ENCODE measurements at regions not wholly inside any gene's neighbourhood (a gene's known extent, or its start where the extent isn't known, plus 50 kb on each side); places are given as distances from the start of the nearest gene placed in this dataset.
A peak's percentile ranks its signal among the peaks of the same experiment; 100 is the strongest.
"Not testable (repeated sequence)": the region's sequence is repeated elsewhere in the genome, so short reads cannot be mapped to it uniquely, and the experiment has no call there.

DNA sequence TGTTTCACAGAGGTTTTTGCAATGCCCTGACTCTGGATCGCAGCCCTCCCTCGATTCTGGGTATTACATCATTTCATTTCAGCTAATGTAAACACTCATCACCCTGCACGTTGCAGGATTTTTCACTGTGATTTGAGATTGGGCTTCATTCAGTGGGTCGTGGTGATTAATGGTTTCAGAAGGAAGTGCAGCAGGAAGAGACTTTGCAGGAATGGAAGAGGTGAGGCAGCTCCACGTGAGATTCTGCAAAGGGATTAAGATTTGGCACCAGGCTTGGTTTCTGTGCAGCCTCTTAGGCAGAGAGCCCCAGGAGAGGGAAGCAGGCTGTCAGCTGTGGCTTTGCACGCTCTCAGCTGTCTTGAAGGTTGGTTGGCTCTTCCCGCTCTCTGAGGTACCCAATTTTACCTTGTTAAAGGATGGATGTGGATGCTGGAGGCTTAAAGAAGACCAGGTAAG is 95.2 kb downstream of the PLCE1 start:
- no peak for DNase-seq (ENCODE audit: low read depth)

DNA sequence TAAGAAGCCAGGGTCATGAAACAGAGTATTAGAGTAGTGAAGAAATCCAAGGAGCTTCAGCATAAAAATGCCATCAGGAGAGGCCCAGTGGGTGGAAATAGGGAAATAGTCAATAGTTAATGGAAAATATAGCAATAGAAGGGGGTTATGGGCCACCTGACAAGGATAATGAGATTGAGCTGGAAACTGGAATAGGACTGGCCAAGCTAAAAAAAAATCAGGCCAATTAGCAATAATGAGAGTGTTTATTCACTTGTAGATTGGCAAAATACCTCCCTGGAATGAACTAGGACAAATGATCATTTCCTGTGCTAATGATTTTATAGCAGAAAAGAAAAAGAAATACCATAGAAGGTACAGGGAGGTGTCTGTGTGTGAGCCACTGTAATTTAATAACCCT is 97.9 kb downstream of the PLCE1 start:
- DNase-seq (ENCODE audit: low read depth), result no peak

DNA sequence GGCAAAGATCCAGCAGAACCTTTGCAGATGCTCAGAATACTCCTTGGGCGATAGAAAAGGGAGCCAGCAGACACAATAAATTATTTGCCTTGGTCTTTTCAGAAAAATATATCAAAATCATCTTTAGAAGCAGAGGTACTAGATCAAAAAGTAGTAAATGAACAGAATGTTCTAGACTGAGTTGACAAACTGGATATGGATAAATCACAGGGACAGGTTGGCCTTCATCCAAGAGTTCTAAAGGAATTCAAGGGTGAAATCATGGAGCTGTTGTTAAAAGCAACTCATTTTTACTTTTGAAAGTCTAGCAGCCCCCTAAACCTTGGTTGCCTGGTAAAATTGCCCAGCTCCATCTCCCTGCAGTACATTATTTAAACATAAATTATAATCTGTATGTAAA is 99.1 kb downstream of the PLCE1 start:
- no peak for DNase-seq (ENCODE audit: low read depth)

DNA sequence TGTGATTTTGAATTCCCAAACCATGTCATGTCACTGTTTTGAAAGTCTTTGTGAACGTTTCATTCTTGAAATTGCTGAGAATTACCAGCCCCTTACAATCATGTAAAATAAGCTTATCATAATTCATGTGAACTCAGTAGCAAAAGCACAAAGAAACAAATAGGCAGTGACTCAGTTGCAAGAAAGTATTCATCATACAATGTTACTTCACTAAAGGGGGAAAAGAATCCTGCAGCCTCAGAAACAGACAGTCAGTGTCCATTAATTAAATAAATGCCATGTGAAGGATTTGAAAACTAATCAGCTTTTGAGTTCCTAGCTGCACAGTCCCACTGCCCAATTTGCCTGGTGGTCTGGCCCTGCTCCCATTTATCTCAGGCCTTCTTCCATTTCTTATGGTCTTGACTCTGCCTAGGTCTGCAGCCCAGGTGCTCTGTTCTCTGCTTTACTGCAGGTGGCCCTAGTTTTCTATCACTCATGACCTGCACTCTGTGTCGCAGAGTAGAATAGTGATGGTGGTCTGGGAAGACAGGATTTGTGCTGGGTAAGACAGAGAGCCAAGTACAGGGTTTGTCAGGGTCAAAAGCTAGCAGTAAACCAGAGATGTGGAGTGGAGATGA is 99.7 kb downstream of the PLCE1 start:
- DNase-seq (ENCODE audit: low read depth), result no peak

DNA sequence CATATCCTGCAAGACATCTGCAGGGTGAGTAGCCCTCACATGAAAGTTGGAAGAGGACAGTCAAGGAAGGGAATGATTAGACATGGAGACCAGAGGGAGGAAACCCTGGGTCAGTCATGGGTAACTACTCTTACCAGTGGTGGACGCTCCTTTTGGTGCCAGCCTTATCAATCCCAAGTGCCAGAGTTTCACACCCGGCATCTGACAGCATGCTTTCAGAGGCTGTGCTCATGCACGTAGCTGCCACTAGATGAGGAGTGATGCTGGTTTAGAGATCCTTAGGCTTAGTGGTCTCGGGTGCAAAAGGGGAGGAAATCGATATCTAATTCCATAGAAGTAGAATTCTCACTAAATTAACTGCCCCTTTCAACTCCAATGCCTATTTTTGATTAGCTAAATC is 100.8 kb downstream of the PLCE1 start:
- no peak for DNase-seq (ENCODE audit: low read depth)

- DNase-seq (ENCODE audit: low read depth), result no peak
Measured at GRCh38 chr10:94097656-94098055, 103.9 kb downstream of the PLCE1 start.

DNA sequence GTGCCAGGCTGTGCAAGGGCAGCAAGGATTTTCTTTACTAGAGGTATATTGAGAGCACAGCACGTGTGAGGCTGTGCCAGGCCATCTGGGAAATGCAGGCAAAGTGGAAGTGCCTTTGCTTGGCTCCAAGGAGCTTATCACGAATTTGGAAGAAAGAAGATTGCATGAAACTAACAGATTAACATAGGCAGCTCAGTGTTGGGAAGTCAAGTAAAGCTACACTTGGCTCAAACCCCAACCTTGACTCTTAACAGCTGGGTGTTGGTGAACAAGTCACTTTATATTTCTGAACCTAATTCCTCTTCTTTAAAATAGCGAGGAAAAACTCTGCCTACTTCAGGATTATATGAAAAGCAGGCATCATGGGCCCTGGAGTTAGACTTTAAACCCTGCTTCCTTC is 105.2 kb downstream of the PLCE1 start:
- DNase-seq (ENCODE audit: low read depth), result no peak

- DNase-seq (ENCODE audit: low read depth), result no peak
Measured at GRCh38 chr10:94101894-94102293, 108.2 kb downstream of the PLCE1 start.

DNA sequence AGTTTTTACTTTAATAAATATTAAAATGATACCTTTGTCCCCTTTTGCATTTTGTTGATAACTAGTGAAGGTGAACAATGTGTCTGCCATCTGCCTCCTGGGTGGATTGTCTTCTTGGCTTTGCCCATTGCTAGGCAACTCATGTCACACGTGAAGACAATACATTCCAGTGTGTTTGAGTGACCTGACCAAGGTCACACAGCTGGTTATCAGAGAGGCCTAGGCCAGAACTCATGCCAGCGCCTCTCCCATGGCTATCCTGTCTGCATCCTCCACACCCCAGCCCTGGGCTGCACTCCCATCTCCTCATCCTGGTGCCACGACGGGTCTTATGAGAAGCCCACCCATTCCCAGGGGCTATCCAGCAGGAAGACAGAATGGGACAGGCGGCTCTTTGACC is 108.7 kb downstream of the PLCE1 start:
- DNase-seq (ENCODE audit: low read depth), result no peak

DNA sequence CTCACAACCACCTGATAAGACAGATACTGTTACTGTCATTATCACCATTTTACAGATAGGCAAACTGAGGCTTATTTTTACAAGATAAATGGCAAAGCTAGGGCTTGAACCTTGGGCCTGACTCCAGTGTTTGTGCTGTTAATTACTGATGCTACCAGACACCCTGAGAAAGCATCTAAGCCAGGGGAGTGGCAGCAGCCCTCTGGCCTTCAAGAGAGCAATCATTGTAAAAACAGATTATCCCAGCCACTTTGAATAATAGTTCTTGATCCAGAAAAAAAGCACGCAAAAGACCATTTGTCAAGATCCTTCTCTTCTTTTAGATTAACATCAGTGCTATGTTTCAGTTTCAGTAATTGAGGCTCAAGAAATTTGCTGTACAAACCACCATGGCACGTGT is 109.5 kb downstream of the PLCE1 start:
- no peak for DNase-seq (ENCODE audit: low read depth)

DNA sequence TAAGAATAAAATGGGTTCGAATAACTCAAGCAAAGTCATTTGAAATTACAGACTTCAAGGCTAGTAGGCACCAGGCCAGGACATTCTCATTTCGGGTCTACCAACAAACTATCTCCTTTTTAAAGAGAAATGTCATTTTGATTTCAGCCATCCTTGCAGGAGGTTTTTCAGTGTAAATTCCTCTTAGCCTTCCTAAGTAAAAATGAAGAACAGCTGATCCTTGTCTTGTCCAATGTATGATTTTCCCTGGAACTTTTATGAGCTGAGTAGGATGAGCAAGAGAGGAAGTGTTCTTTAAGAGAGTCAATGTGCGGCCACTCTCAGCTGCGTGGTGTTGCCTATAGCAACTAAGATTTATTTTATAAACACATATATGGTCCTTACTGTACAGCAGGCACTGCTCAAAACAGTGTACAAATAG is 110.1 kb downstream of the PLCE1 start:
- peak; percentile 22 for DNase-seq (ENCODE audit: low read depth)

GRCh38 chr10:94104316-94105000 is 110.7 kb downstream of the PLCE1 start:
- no peak for DNase-seq (ENCODE audit: low read depth)

DNA sequence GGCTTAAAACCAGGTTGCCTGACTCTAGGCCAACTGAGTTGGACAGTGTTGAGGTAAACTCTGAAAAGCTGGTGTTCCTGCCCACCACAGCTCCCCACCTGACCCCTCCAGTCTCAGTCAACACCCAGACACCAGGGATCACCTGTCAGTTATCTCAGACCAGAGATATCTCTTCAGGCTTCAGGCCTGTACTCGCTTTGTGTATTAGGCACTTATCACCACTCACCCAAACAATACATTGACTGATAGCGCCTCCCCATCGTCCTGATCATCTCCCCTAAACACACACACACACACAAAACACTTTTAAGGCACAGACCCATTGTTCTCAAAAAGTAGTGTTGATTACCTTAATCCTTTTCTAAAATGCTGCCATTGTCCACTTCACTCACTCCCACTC is 111.5 kb downstream of the PLCE1 start:
- no peak for DNase-seq (ENCODE audit: low read depth)

DNA sequence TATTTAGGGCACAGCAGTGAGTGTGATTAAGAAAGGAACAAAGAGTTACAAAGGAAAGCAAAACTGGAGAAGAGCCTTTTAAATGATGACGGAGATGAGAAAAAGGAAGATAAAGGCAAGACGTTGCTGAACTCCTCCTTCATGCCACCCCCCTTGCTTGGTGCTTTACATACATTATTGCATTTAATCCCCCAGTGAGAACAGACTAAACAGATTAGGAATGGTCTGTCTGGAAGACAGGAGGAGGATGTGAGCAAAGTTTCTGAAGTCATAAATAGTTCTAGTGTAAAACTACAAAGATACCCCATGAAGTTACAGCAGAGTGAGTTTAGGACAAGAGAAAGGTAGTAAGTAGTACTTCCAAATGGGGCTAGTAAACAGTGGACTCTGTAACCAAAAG is 113.5 kb downstream of the PLCE1 start:
- no peak for DNase-seq (ENCODE audit: low read depth)

DNA sequence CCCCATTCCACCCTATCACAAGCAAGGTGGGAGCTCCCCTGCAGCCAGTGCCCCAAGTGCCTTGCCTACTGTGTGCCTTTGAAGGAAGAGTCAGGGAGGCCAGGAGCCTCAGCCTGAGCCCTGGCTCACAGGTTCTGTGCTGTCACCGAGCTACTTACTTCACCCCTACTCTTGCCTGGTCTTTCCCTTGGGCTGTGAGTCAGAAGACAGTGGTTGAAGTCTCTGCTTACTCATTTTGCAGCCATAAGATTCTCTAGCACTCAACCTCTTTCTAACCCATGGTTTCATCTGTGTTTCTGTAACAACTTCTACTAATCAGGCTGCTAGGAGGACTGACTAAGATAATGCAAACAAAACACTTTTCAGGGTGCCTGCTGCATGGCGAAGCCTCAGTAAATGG is 114.5 kb downstream of the PLCE1 start:
- DNase-seq (ENCODE audit: low read depth), result peak; percentile 55

DNA sequence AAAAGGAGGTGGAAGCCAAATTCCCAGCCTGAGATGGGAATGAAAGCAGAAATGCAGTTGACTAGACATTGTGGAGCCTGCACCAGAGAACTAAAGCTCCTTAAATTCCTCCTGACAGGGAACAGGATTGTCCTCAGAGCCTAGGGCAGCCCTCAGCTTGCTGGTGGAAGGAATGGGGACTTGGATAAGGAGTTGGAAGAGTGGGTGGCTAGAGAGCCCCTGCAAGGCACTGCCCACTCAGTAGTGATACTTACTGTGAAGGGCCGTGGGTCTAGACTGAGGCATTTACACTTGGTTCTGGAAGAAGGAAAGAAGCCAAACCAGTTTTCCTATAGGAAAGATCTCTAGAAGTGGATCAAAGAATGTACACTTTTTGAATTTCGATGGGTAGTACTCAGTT is 117.6 kb downstream of the PLCE1 start:
- no peak for DNase-seq (ENCODE audit: low read depth)

DNA sequence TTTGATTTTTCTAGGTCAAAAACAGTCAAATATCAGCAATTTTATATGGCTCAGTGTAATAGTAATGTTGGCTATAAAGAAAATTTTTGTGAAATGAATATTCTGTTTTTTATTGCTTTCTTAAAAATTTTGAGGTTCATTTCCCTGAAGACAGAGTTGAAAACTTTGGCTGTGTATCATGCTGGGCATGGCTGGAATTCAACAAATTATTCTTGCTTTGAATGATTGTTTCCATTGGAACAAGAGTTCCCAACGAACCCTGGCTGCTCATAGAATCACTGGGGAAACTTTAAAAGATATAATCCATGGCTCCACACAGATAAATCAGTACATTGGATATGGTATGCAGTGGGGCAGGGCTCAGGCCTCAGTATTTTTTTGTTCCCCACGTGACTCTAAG is 118.6 kb downstream of the PLCE1 start:
- no peak for DNase-seq (ENCODE audit: low read depth)

DNA sequence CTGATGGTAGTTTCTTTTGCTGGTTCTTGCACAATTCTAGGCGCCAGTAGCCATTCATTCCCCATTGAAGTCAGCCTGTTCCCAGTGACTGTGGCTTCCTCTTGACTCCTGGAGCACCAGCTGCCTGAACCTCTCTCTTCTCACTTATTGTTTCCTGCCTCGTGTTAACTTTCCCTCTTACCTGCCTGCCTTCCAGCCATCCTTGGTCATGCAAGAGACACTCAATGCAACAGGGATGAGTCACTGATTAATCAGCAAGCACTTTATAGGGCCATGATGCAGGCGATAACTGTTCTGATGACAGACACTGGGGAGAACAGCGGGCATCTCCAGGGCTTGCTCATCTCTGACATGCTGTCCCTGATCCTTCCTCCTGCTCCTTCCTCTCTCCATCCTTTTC is 122.0 kb downstream of the PLCE1 start:
- DNase-seq (ENCODE audit: low read depth), result no peak

- no peak for DNase-seq (ENCODE audit: low read depth)
Measured at GRCh38 chr10:94116848-94117247, 123.1 kb downstream of the PLCE1 start.

DNA sequence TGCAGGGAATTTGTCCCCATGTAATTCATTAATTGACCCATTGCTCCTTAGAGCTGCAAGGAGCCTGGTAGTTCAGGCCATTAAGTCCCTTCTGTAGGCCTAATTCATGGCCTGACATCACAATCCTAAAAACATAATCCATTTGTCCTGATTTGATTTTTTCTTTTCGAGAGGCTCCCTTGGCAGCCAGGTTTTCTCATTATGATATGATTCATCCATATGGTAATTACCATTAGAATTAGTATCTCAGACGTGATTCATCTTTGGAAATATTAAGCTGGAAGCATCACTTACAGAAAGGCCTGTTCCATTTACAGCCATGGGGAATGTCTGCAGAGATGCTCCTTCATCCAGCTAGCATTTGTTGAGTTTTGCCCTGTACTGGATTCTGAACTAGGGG is 128.5 kb downstream of the PLCE1 start:
- DNase-seq (ENCODE audit: low read depth), result no peak

DNA sequence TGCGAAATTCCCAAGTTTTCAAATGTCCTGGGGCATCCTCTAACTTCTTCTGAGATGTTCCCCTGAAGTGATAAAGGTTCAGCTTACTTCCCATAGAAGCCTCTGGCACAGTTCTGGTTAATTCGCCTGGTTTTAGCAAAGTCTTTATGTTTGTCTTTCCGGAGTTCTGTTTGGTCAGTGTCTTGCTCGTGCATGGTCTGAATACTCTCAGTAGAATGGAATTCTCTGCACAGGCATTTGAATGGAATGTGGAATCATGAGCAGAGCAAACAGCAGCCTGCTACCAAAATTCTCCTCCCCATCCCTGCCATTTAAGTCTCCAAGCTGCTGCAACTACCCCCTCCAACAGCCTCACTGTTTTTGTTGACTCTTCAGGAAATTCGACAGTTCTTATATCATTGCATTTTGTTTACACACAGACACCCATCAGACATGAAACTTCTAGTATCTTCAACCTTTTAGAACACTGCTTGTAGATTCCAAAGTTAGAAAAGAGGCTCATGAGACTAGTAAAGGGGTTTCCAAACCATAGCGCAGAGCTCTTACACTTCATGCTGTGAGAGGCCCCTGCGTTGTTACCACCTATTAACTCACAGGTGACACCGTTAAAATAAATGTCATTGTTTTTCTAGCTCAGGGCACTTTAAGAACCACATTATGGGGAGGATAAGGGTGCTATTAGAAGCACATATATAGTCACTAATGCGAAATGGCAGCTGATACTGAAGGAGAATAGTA is 129.7 kb downstream of the PLCE1 start:
- DNase-seq (ENCODE audit: low read depth), result no peak

GRCh38 chr10:94124147-94124546 is 130.4 kb downstream of the PLCE1 start:
- not testable (repeated sequence) for DNase-seq (ENCODE audit: low read depth)

GRCh38 chr10:94125268-94125667 is 131.5 kb downstream of the PLCE1 start:
- DNase-seq (ENCODE audit: low read depth), result not testable (repeated sequence)
